Vagina (tissue), 2 donors: ENCODE measurements at regions not wholly inside any gene's neighbourhood (a gene's known extent, or its start where the extent isn't known, plus 50 kb on each side); places are given as distances from the start of the nearest gene placed in this dataset.

ENCODE experiments used
- POLR2A ChIP-seq, 2 donors: fragments of 450-650 bp; IDR thresholded peaks; one replicate each; pipeline ENCODE4 v1.6.1; 2017; ENCODE audit warnings: antibody characterized with exemption in 2 of 2, mild to moderate bottlenecking in 2 of 2, moderate library complexity in 2 of 2
- TF ChIP-seq, protein P1 (sequence below), 3 experiments: fragments of 450-650 bp in 2 of 3; fragments of 200-600 bp in 1 of 3; sonication (generic) in 1 of 3; IDR thresholded peaks; one replicate each; pipeline ENCODE4 v1.5.1; 2017 to 2019; ENCODE audit warnings: antibody characterized with exemption in 3 of 3, mild to moderate bottlenecking in 2 of 3, moderate library complexity in 2 of 3

DNA sequence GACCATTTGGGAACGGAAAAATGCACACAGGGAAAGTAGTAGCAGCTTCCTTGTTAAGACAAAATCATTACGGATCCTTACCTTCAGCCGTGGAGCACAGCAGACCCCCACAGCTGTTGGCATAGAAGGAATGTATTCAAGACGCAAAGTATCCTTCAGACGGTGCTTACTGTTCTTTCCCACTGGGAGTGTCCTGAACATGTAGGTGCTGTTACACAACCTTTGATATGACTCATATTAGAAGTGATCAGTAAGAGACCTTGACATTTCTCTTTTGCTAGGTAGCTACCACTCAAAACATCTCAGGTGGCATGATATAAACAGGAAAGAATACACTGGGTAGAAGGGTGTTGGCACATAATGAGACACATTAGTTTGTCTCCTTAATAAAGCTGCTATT lies 154.0 kb upstream of the FMR1 start:
- no peak for TF ChIP-seq POLR2A (IDR thresholded peaks at IDR 0.05)
- TF ChIP-seq, protein P1, sequence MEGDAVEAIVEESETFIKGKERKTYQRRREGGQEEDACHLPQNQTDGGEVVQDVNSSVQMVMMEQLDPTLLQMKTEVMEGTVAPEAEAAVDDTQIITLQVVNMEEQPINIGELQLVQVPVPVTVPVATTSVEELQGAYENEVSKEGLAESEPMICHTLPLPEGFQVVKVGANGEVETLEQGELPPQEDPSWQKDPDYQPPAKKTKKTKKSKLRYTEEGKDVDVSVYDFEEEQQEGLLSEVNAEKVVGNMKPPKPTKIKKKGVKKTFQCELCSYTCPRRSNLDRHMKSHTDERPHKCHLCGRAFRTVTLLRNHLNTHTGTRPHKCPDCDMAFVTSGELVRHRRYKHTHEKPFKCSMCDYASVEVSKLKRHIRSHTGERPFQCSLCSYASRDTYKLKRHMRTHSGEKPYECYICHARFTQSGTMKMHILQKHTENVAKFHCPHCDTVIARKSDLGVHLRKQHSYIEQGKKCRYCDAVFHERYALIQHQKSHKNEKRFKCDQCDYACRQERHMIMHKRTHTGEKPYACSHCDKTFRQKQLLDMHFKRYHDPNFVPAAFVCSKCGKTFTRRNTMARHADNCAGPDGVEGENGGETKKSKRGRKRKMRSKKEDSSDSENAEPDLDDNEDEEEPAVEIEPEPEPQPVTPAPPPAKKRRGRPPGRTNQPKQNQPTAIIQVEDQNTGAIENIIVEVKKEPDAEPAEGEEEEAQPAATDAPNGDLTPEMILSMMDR (IDR thresholded peaks at IDR 0.05), result no peak
